ENCODE measurements at regions not wholly inside any gene's neighbourhood (a gene's known extent, or its start where the extent isn't known, plus 50 kb on each side); places are given as distances from the start of the nearest gene placed in this dataset.

DNA sequence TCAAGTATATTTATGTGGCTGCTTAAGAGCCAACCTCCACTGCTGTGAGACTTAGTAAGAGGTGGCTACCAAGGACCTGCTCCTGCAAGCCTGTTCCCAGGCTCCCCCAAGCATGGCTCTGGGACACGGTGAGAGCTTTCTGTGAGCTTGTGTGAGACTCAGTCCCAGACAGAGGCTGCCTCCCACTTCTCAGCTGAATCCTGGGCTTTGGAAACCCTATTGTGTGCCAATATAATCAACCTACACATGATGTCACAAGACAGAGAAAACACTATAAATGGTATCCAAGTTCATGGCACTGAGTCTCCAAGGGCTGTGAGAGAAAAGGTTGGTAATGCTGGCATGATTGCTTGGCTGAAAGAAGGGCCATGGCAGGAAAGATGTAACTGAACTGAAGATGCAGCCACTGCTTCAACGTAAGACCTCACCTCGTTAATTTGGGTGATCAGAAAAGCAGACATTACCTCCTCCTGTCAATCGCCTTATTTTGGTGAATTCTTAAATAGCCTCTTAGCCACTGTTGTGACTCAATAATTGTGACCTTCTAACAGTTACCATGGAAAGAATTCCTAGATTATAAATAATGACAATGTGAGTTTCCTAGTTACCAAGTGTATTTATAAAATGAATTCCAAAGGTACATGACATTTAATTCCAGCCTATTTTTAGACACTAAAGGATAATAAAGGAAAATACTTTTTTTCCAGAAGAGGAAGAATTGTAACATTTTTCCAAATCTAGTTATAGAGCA lies 332.0 kb downstream of the IRS2 start:
- Histone ChIP-seq H3K27me3 (ENCODE audit: insufficient read depth, low read depth, severe bottlenecking) (no peaks in the 10 kb centered on the region), H3K4me3 (ENCODE audit: low read depth, low read length) (no peak overlapping the region), H3K36me3 (no peaks in the 10 kb centered on the region), H3K9me3 (ENCODE audit: severe bottlenecking) (peaks cover 2% of the 10 kb centered on the region), H3K27ac (no peak overlapping the region)
- DNase-seq = no peak
- TF ChIP-seq CTCF (IDR thresholded peaks at IDR 0.05; ENCODE audit: low read depth, low read length) = no peak

- DNase-seq = no peak
- no peak overlapping the region for H3K27ac ChIP-seq
- no peaks in the 10 kb centered on the region for H3K27me3 ChIP-seq (ENCODE audit: insufficient read depth, low read depth, severe bottlenecking)
- TF ChIP-seq CTCF (IDR thresholded peaks at IDR 0.05; ENCODE audit: low read depth, low read length) = no peak
- H3K4me3 ChIP-seq (ENCODE audit: low read depth, low read length) = no peak overlapping the region
- H3K9me3 ChIP-seq (ENCODE audit: severe bottlenecking) = peaks cover 2% of the 10 kb centered on the region
- no peaks in the 10 kb centered on the region for H3K36me3 ChIP-seq
Measured at GRCh38 chr13:109451726-109452125, 334.7 kb downstream of the IRS2 start.

- DNase-seq = no peak
- no peak overlapping the region for H3K27ac ChIP-seq
- no peak overlapping the region for H3K4me3 ChIP-seq (ENCODE audit: low read depth, low read length)
- TF ChIP-seq CTCF (IDR thresholded peaks at IDR 0.05; ENCODE audit: low read depth, low read length) = no peak
- no peaks in the 10 kb centered on the region for H3K27me3 ChIP-seq (ENCODE audit: insufficient read depth, low read depth, severe bottlenecking)
- no peaks in the 10 kb centered on the region for H3K36me3 ChIP-seq
- peaks cover 5% of the 10 kb centered on the region for H3K9me3 ChIP-seq (ENCODE audit: severe bottlenecking)
Measured at GRCh38 chr13:109448629-109449028, 337.8 kb downstream of the IRS2 start.

DNA sequence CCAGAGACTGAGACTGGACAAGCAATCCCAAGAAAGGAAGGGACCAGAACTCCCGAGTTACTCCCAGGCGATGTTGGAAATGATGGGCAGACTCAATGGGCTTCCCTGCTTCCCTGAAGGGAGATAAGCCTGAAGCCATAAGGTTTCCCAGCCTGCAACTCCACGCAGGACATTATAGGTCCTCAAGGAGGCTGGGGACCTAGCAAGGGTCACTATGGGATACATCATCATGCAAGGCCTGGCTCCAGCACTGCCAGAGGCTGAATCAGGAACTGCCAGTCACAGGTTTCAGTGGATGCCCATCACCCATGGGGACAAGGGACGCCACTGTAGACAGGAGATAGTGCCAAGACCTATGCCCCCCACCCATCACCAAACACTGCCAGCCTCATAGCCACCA lies 338.7 kb downstream of the IRS2 start:
- peaks cover 6% of the 10 kb centered on the region for H3K9me3 ChIP-seq (ENCODE audit: severe bottlenecking)
- no peak overlapping the region for H3K4me3 ChIP-seq (ENCODE audit: low read depth, low read length)
- no peak for TF ChIP-seq CTCF (IDR thresholded peaks at IDR 0.05; ENCODE audit: low read depth, low read length)
- DNase-seq = no peak
- no peak overlapping the region for H3K27ac ChIP-seq
- H3K27me3 ChIP-seq (ENCODE audit: insufficient read depth, low read depth, severe bottlenecking) = no peaks in the 10 kb centered on the region
- H3K36me3 ChIP-seq = no peaks in the 10 kb centered on the region

DNA sequence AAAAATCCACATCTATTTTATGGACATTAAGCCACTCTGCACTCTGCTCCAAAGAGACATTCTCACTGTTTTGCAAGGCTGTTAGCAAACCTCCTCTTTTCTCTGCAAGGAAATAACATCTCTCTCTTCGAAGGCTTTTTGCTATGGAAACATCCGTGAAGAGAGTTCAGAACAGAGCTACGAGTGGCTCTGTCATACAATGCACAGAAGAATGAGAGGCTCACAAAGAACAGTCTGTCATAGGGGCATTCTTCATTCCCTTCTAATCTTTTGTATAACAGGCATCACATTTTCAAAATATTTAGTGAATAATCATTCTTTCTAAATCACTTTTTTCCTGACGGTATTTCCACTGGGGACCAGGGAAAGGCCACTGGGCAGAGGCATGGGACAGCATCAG lies 346.1 kb downstream of the IRS2 start:
- Histone ChIP-seq H3K27me3 (ENCODE audit: insufficient read depth, low read depth, severe bottlenecking) (no peaks in the 10 kb centered on the region), H3K4me3 (ENCODE audit: low read depth, low read length) (no peak overlapping the region), H3K36me3 (no peaks in the 10 kb centered on the region), H3K27ac (no peak overlapping the region), H3K9me3 (ENCODE audit: severe bottlenecking) (peaks cover 10% of the 10 kb centered on the region)
- DNase-seq = no peak
- no peak for TF ChIP-seq CTCF (IDR thresholded peaks at IDR 0.05; ENCODE audit: low read depth, low read length)

- Histone ChIP-seq H3K27ac (no peak overlapping the region), H3K4me3 (ENCODE audit: low read depth, low read length) (no peak overlapping the region), H3K36me3 (no peaks in the 10 kb centered on the region), H3K27me3 (ENCODE audit: insufficient read depth, low read depth, severe bottlenecking) (no peaks in the 10 kb centered on the region), H3K9me3 (ENCODE audit: severe bottlenecking) (peaks cover 10% of the 10 kb centered on the region)
- DNase-seq = no peak
- TF ChIP-seq CTCF (IDR thresholded peaks at IDR 0.05; ENCODE audit: low read depth, low read length) = no peak
Measured at GRCh38 chr13:109439813-109440212, 346.6 kb downstream of the IRS2 start.
